Kidney (tissue), 13 donors: ENCODE measurements at regions not wholly inside any gene's neighbourhood (a gene's known extent, or its start where the extent isn't known, plus 50 kb on each side); places are given as distances from the start of the nearest gene placed in this dataset.

Source experiments
- DNase-seq, 5 donors: peaks; one replicate each; pipeline ENCODE4 v3.0.0-alpha.2; 2013 to 2020
- FAIRE-seq: peaks from 2 replicates; lab custom pipeline; 2012; peaks lifted over from hg19 to GRCh38; lab: Jason Lieb, UNC
- H3K27ac ChIP-seq, 2 donors: one replicate each; pipeline ENCODE4 v1.7.0; 2013; ENCODE audit warnings: low read depth in 2 of 2, low read length in 2 of 2, inconsistent platforms in 1 of 2
- H3K27me3 ChIP-seq: one replicate; pipeline ENCODE4 v1.7.1; 2013; ENCODE audit warnings: low read length, inconsistent platforms; ENCODE audit not compliant: control insufficient read depth, insufficient read depth
- H3K36me3 ChIP-seq, 3 donors: one replicate each; pipeline versions ENCODE4 v1.7.0 to v1.7.1; 2013; ENCODE audit warnings: low read length in 3 of 3, control low read depth in 1 of 3, inconsistent platforms in 1 of 3; ENCODE audit not compliant: insufficient read depth in 3 of 3, control insufficient read depth in 2 of 3
- H3K4me1 ChIP-seq, 3 donors: one replicate each; pipeline versions ENCODE4 v1.7.0 to v1.7.1; 2013; ENCODE audit warnings: low read length in 3 of 3, inconsistent platforms in 1 of 3, low read depth in 1 of 3; ENCODE audit not compliant: control insufficient read depth in 2 of 3, insufficient read depth in 2 of 3
- H3K4me3 ChIP-seq, 3 donors: one replicate each; pipeline versions ENCODE4 v1.7.0 to v1.8.1; 2013; ENCODE audit warnings: low read length in 3 of 3, control low read depth in 1 of 3, inconsistent platforms in 1 of 3
- H3K9ac ChIP-seq, 3 donors: one replicate each; pipeline versions ENCODE4 v1.7.0 to v1.7.1; 2013; ENCODE audit warnings: low read length in 3 of 3, control low read depth in 1 of 3, inconsistent platforms in 1 of 3
- H3K9me3 ChIP-seq, 3 donors: one replicate each; pipeline versions ENCODE4 v1.7.0 to v1.7.1; 2013; ENCODE audit warnings: low read length in 3 of 3, control low read depth in 1 of 3, inconsistent platforms in 1 of 3; ENCODE audit not compliant: control insufficient read depth in 2 of 3, insufficient read depth in 1 of 3
- CTCF ChIP-seq: IDR thresholded peaks from 3 replicates; pipeline ENCODE4 v1.5.1; 2012; ENCODE audit warnings: mild to moderate bottlenecking, moderate library complexity, borderline replicate concordance; ENCODE audit not compliant: insufficient read depth; ENCODE audit errors: extremely low read depth
- intact Hi-C: fragments of 100-400 bp; cut with DNase I; formaldehyde crosslinking; loops from one replicate; pipeline ENCODE4 v1.11.1; 2022
- donor health status: control.
- donor health status: control.
- donor health status: control.
- donor health status: control.
- donor health status: control.
- donor health status: DM: yes; HTN: yes; CAD: no.
- donor health status: Normal renal cell carcinoma (clear cell type).

GRCh38 chr6:105781915-105782314 lies 304.2 kb upstream of the PRDM1 start:
- no peaks in the 10 kb centered on the region for H3K36me3 ChIP-seq
- intact Hi-C loops, result no loop called here
- no peaks in the 10 kb centered on the region for H3K27me3 ChIP-seq
- no peak overlapping the region for H3K4me3 ChIP-seq
- H3K9ac ChIP-seq, result no peak overlapping the region
- no peaks in the 10 kb centered on the region for H3K4me1 ChIP-seq
- FAIRE-seq (no peak), DNase-seq (no peak)
- H3K27ac ChIP-seq, result no peak overlapping the region
- H3K9me3 ChIP-seq, result no peaks in the 10 kb centered on the region
- TF ChIP-seq CTCF, result no peak

DNA sequence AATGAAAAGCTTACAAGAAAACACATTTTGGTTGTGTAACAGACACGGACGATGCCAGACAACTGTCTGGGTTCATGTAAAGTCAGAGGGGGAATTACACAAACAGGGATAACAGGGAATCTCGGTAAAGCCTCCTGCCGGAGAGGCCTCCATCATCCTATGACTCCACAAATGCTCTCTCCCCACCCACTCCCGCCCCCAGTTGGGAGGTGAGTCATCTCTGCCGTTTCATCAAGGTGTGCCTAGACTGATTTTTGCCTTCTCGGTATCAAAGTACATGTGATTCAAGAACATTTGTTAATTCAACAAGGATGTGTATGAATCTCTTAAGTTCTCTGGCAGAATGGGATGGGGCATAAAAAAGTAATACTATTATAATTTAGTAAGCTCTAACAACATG lies 304.9 kb upstream of the PRDM1 start:
- no peaks in the 10 kb centered on the region for H3K4me1 ChIP-seq
- H3K9ac ChIP-seq, result no peak overlapping the region
- no peaks in the 10 kb centered on the region for H3K9me3 ChIP-seq
- no peak overlapping the region for H3K27ac ChIP-seq
- no peak for TF ChIP-seq CTCF
- intact Hi-C loops, result no loop called here
- FAIRE-seq, result no peak
- no peaks in the 10 kb centered on the region for H3K36me3 ChIP-seq
- DNase-seq, result no peak
- H3K4me3 ChIP-seq, result no peak overlapping the region
- no peaks in the 10 kb centered on the region for H3K27me3 ChIP-seq

DNA sequence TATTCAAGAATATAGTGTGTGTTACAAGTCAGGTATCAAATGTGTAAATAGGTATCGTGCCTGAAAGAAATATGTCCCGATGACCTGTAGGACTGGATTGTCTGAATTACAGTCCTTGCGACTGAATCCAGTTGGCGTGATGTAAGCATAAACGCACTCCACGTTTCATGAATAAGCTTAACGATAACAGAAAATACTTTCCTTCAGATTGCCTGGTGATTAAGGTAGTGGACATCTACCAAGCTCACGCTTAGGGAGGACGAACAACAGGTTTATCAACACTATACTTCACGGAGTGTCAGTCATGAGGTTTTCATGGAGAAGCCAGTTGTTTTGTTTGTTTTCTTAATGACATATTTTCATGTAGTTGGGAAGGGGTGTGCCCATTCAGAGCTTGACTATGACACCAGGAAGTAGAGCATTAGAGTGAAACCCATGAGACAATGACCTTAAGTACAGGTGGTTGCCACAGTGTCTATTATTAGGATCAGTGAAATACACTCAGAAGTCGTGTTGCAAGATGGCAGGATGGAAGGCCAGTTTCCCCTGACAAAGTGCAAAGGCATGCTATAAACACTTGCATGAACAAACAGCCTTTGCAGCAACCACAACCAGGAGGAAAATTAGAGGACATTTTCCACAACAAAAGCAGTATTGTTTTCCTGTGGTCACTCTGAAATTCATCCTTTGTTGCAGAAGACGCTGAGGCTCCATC lies 305.8 kb upstream of the PRDM1 start:
- Histone ChIP-seq H3K27me3 (no peaks in the 10 kb centered on the region), H3K9me3 (peaks cover 0 to 6% (median 0%) of the 10 kb centered on the region in 3 donors), H3K4me3 (no peak overlapping the region), H3K27ac (no peak overlapping the region), H3K36me3 (no peaks in the 10 kb centered on the region), H3K9ac (no peak overlapping the region), H3K4me1 (no peaks in the 10 kb centered on the region)
- DNase-seq, result no peak
- no peak for FAIRE-seq
- intact Hi-C loops, result no loop called here
- TF ChIP-seq CTCF, result no peak

DNA sequence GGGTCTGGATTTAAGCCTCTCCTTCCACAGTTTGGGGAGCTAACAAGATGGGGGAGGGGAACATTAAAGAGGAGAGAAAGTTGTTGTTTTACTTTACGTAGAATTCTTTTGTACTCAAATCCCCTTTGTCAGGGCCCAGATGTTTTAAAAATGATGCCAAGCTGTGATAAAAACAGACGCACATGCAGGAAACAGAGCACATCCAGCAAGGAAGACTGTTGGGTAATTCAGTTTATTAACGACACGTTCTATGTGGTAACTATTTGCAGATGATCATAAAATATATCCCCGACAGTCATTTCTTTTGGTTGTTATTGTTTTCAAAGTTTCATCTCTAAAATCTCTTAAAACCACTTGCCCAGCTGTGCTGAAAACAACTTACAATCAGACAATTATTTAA lies 307.0 kb upstream of the PRDM1 start:
- Histone ChIP-seq H3K27me3 (no peaks in the 10 kb centered on the region), H3K36me3 (no peaks in the 10 kb centered on the region), H3K27ac (no peak overlapping the region), H3K4me3 (no peak overlapping the region), H3K9ac (no peak overlapping the region), H3K4me1 (no peaks in the 10 kb centered on the region), H3K9me3 (peaks cover 0 to 9% (median 0%) of the 10 kb centered on the region in 3 donors)
- intact Hi-C loops, result no loop called here
- DNase-seq, result no peak
- no peak for FAIRE-seq
- no peak for TF ChIP-seq CTCF
